ENCODE measurements at regions not wholly inside any gene's neighbourhood (a gene's known extent, or its start where the extent isn't known, plus 50 kb on each side); places are given as distances from the start of the nearest gene placed in this dataset.
A peak's percentile ranks its signal among the peaks of the same experiment; 100 is the strongest.
"Not testable (repeated sequence)": the region's sequence is repeated elsewhere in the genome, so short reads cannot be mapped to it uniquely, and the experiment has no call there.

- DNase-seq = no peak
These were observed 309.9 kb downstream of the ADGRL2 start for GRCh38 chr1:82110366-82111254.

- DNase-seq = no peak
These were observed 308.1 kb downstream of the ADGRL2 start for GRCh38 chr1:82108843-82109242.

- no peak for DNase-seq
These were observed 305.9 kb downstream of the ADGRL2 start for GRCh38 chr1:82106672-82107071.

GRCh38 chr1:82099170-82099569 is 298.4 kb downstream of the ADGRL2 start:
- no peak for DNase-seq

GRCh38 chr1:82094136-82094535 is 293.4 kb downstream of the ADGRL2 start:
- no peak for DNase-seq

- DNase-seq = no peak
These were observed 291.0 kb downstream of the ADGRL2 start for GRCh38 chr1:82091729-82092128.

- no peak for DNase-seq
These were observed 290.5 kb downstream of the ADGRL2 start for GRCh38 chr1:82091265-82091664.

GRCh38 chr1:82090104-82090503 is 289.4 kb downstream of the ADGRL2 start:
- no peak for DNase-seq

GRCh38 chr1:82086739-82087138 is 286.0 kb downstream of the ADGRL2 start:
- no peak for DNase-seq

GRCh38 chr1:82079607-82080006 is 278.9 kb downstream of the ADGRL2 start:
- no peak for DNase-seq

- DNase-seq = no peak
These were observed 272.9 kb downstream of the ADGRL2 start for GRCh38 chr1:82073659-82074058.

- DNase-seq = no peak
These were observed 272.3 kb downstream of the ADGRL2 start for GRCh38 chr1:82073071-82073470.

GRCh38 chr1:82065916-82066315 is 265.2 kb downstream of the ADGRL2 start:
- peak in 2 of 58 donors; percentile 2 to 12 for DNase-seq

- no peak for DNase-seq
These were observed 264.0 kb downstream of the ADGRL2 start for GRCh38 chr1:82064691-82065090.

- no peak for DNase-seq
These were observed 261.5 kb downstream of the ADGRL2 start for GRCh38 chr1:82062206-82062605.

GRCh38 chr1:82059959-82060358 is 259.2 kb downstream of the ADGRL2 start:
- DNase-seq = no peak

- no peak for DNase-seq
These were observed 256.3 kb downstream of the ADGRL2 start for GRCh38 chr1:82057011-82057410.

GRCh38 chr1:82055375-82055774 is 254.6 kb downstream of the ADGRL2 start:
- DNase-seq = not testable (repeated sequence)

- DNase-seq = no peak
These were observed 251.8 kb downstream of the ADGRL2 start for GRCh38 chr1:82052563-82052962.

- DNase-seq = no peak
These were observed 247.9 kb downstream of the ADGRL2 start for GRCh38 chr1:82048596-82048995.

- no peak for DNase-seq
These were observed 244.5 kb downstream of the ADGRL2 start for GRCh38 chr1:82045221-82045620.

GRCh38 chr1:82044536-82044935 is 243.8 kb downstream of the ADGRL2 start:
- no peak for DNase-seq

- DNase-seq = no peak
These were observed 243.4 kb downstream of the ADGRL2 start for GRCh38 chr1:82044111-82044510.
